Vagina (tissue), 2 donors: ENCODE measurements at regions not wholly inside any gene's neighbourhood (a gene's known extent, or its start where the extent isn't known, plus 50 kb on each side); places are given as distances from the start of the nearest gene placed in this dataset.
"Not testable (repeated sequence)": the region's sequence is repeated elsewhere in the genome, so short reads cannot be mapped to it uniquely, and the experiment has no call there.

Source experiments
- CTCF ChIP-seq, 3 experiments: fragments of 450-650 bp in 2 of 3; fragments of 200-600 bp in 1 of 3; sonication (generic) in 1 of 3; IDR thresholded peaks; one replicate each; pipeline ENCODE4 v1.5.1; 2017 to 2019; ENCODE audit warnings: antibody characterized with exemption in 3 of 3, mild to moderate bottlenecking in 2 of 3, moderate library complexity in 2 of 3
- POLR2AphosphoS5 ChIP-seq, 2 donors: sonication (generic); formaldehyde crosslinking; IDR thresholded peaks; one replicate each; pipeline ENCODE4 v1.9.0; 2017; ENCODE audit warnings: antibody characterized with exemption in 2 of 2, mild to moderate bottlenecking in 2 of 2, low read depth in 1 of 2; ENCODE audit not compliant: insufficient read depth in 1 of 2

GRCh38 chr15:22250501-22251290 lies 170.4 kb downstream of the OR4M2 start:
- not testable (repeated sequence) for TF ChIP-seq CTCF (IDR thresholded peaks at IDR 0.05); POLR2AphosphoS5 (IDR thresholded peaks at IDR 0.05; ENCODE audit: insufficient read depth in 1 of 2, low read depth in 1 of 2)
